H1 (cell line): ENCODE measurements at regions not wholly inside any gene's neighbourhood (a gene's known extent, or its start where the extent isn't known, plus 50 kb on each side); places are given as distances from the start of the nearest gene placed in this dataset.

Experiments used
- CHD1 ChIP-seq: IDR thresholded peaks from 2 replicates; pipeline ENCODE4 v1.6.1; 2012; ENCODE audit warnings: low read depth, low read length, improper control_type of control experiment
- CREB1 ChIP-seq: IDR thresholded peaks from 2 replicates; pipeline ENCODE4 v1.6.1; 2012; ENCODE audit warnings: inconsistent platforms
- MAFK ChIP-seq: IDR thresholded peaks from 2 replicates; pipeline ENCODE4 v1.6.1; 2012; ENCODE audit warnings: low read depth, mild to moderate bottlenecking, improper control_type of control experiment, low read length
- MAX ChIP-seq: IDR thresholded peaks from 2 replicates; pipeline ENCODE4 v1.6.1; 2012; ENCODE audit warnings: inconsistent platforms
- RBBP5 ChIP-seq: IDR thresholded peaks from 2 replicates; pipeline ENCODE4 v1.7.1; 2012; ENCODE audit warnings: low read depth, mild to moderate bottlenecking, inconsistent platforms, low read length, moderate library complexity, borderline replicate concordance
- SP1 ChIP-seq: IDR thresholded peaks from 2 replicates; pipeline ENCODE4 v1.6.1; 2011; ENCODE audit warnings: low read depth, low read length
- SUZ12 ChIP-seq: fragments of 200-600 bp; sonication (generic); IDR thresholded peaks from 2 replicates; pipeline ENCODE4 v1.6.1; 2012; ENCODE audit warnings: mild to moderate bottlenecking, inconsistent platforms, low read length, moderate library complexity, mixed read lengths
- USF2 ChIP-seq: IDR thresholded peaks from 2 replicates; pipeline ENCODE4 v1.6.1; 2011; ENCODE audit warnings: low read length, improper control_type of control experiment
- ZNF274 ChIP-seq: IDR thresholded peaks from 2 replicates; pipeline ENCODE4 v1.7.0; 2012; ENCODE audit warnings: low read length, borderline replicate concordance; ENCODE audit errors: extremely low read depth

- no peak for TF ChIP-seq MAX
- no peak for TF ChIP-seq CHD1
- no peak for TF ChIP-seq SP1
- TF ChIP-seq RBBP5, result no peak
- no peak for TF ChIP-seq MAFK
- TF ChIP-seq USF2, result no peak
- TF ChIP-seq ZNF274, result no peak
- no peak for TF ChIP-seq SUZ12
- no peak for TF ChIP-seq CREB1
Observed at GRCh38 chr16:64845071-64845470, 276.8 kb downstream of the CDH11 start (continued).
